Esophagus (tissue), 2 donors: ENCODE measurements at regions not wholly inside any gene's neighbourhood (a gene's known extent, or its start where the extent isn't known, plus 50 kb on each side); places are given as distances from the start of the nearest gene placed in this dataset.

Source experiments
- H3K27ac ChIP-seq, 2 donors: one replicate each; pipeline ENCODE4 v1.5.1; 2013; ENCODE audit warnings: low read depth in 2 of 2, mild to moderate bottlenecking in 2 of 2, inconsistent platforms in 1 of 2, low read length in 1 of 2, moderate library complexity in 1 of 2
- H3K27me3 ChIP-seq, 2 donors: one replicate each; pipeline ENCODE4 v1.6.1; 2013; ENCODE audit warnings: low read length in 2 of 2, control low read depth in 1 of 2, mild to moderate bottlenecking in 1 of 2; ENCODE audit not compliant: insufficient read depth in 2 of 2, control insufficient read depth in 1 of 2
- H3K36me3 ChIP-seq, 2 donors: one replicate each; pipeline ENCODE4 v1.6.1; 2013; ENCODE audit warnings: low read length in 1 of 2; ENCODE audit not compliant: control insufficient read depth in 2 of 2, insufficient read depth in 2 of 2
- H3K4me1 ChIP-seq, 2 donors: one replicate each; pipeline ENCODE4 v1.6.1; 2013; ENCODE audit warnings: low read length in 1 of 2; ENCODE audit not compliant: control insufficient read depth in 2 of 2, insufficient read depth in 2 of 2
- H3K4me3 ChIP-seq, 2 donors: one replicate each; pipeline ENCODE4 v1.5.1; 2013; ENCODE audit warnings: low read length in 2 of 2, mild to moderate bottlenecking in 2 of 2, low read depth in 1 of 2, moderate library complexity in 1 of 2
- H3K9me3 ChIP-seq, 2 donors: one replicate each; pipeline ENCODE4 v1.6.1; 2013; ENCODE audit warnings: mild to moderate bottlenecking in 2 of 2, low read depth in 1 of 2, low read length in 1 of 2, moderate library complexity in 1 of 2; ENCODE audit not compliant: control insufficient read depth in 2 of 2, insufficient read depth in 1 of 2
- WGBS, 2 donors: extraction: QIAGEN DNeasy Blood & Tissue Kit; methylation state at CpG; one replicate each; pipeline ENCODE4 v1.1.7; 2013; 5-methylcytosine and 5-hydroxymethylcytosine counted together
- donor health status: healthy with polysubstance abuse.
- donor health status: Bipolar disorder and iron deficiency.

DNA sequence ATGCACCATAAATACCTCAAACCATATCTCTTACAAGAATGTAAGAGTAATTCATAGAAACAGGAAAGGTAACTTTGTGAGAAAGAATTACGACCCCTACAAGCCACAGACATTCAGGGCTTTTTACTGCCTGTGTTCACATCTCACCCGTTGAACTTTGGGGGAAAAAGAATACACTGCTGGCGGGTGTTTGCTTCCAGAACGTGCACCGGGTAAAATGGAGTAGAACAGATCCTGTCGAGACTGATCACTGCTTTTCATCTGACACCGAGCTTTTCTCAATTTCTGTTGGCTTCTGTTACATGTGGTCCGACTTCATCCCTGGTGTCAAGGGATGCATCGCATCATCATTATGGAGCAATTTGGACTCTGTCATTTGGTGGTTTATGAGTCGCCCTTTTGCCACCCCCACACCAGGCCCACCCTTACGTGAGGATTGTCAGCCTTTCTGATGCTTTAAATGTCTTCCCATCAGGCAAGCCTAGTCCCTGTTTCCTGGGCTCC lies 219.2 kb upstream of the ZFP64 start:
- H3K27me3 ChIP-seq, result no peaks in the 10 kb centered on the region
- H3K27ac ChIP-seq, result no peak overlapping the region
- H3K36me3 ChIP-seq, result no peaks in the 10 kb centered on the region
- 66 to 67% methylated on average over 11 of the region's 11 CpGs for WGBS, 2 donors
- H3K4me3 ChIP-seq, result no peak overlapping the region
- no peaks in the 10 kb centered on the region for H3K9me3 ChIP-seq
- H3K4me1 ChIP-seq, result peaks cover 0 to 3% of the 10 kb centered on the region in 2 donors

- Histone ChIP-seq H3K4me3 (no peak overlapping the region), H3K27me3 (no peaks in the 10 kb centered on the region), H3K36me3 (no peaks in the 10 kb centered on the region), H3K4me1 (peaks cover 0 to 3% of the 10 kb centered on the region in 2 donors), H3K9me3 (no peaks in the 10 kb centered on the region), H3K27ac (peak overlapping the region in 1 of 2 donors; percentile 1)
- WGBS, 2 donors, result 33 to 40% methylated on average over 11 of the region's 11 CpGs
Observed at GRCh38 chr20:52410182-52410647, 218.6 kb upstream of the ZFP64 start.

DNA sequence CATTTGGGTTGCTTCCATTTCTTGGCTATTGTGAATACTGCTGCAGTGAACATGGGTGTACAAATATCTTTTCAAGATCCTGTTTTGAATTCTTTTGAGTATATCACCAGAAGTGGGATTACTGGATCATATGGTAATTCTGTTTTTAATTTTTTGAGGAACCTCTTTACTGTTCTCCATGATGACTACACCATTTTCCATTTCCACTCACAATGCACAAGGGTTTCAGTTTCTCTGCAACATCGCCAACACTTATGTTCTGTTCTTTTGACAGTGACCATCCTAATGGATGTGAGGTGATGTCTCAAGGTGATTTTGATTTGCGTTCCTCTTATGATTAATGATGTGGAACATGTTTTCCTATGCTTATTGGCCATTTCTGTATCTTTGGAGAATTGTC lies 214.4 kb upstream of the ZFP64 start:
- Histone ChIP-seq H3K9me3 (no peaks in the 10 kb centered on the region), H3K27ac (no peak overlapping the region), H3K36me3 (no peaks in the 10 kb centered on the region), H3K4me1 (peaks cover 0 to 1% of the 10 kb centered on the region in 2 donors), H3K27me3 (no peaks in the 10 kb centered on the region), H3K4me3 (no peak overlapping the region)
- WGBS, 2 donors, result 88 to 89% methylated on average over 2 of the region's 2 CpGs

GRCh38 chr20:52405417-52405816 lies 213.8 kb upstream of the ZFP64 start:
- no peaks in the 10 kb centered on the region for H3K4me1 ChIP-seq
- H3K36me3 ChIP-seq, result no peaks in the 10 kb centered on the region
- H3K27me3 ChIP-seq, result no peaks in the 10 kb centered on the region
- H3K4me3 ChIP-seq, result no peak overlapping the region
- H3K9me3 ChIP-seq, result no peaks in the 10 kb centered on the region
- H3K27ac ChIP-seq, result no peak overlapping the region
- WGBS, 2 donors, result 30 to 51% methylated on average over 1 of the region's 1 CpG

GRCh38 chr20:52404671-52405070 lies 213.1 kb upstream of the ZFP64 start:
- 66 to 72% methylated on average over 3 of the region's 3 CpGs for WGBS, 2 donors
- Histone ChIP-seq H3K27ac (no peak overlapping the region), H3K27me3 (no peaks in the 10 kb centered on the region), H3K36me3 (no peaks in the 10 kb centered on the region), H3K4me1 (no peaks in the 10 kb centered on the region), H3K9me3 (no peaks in the 10 kb centered on the region), H3K4me3 (no peak overlapping the region)

DNA sequence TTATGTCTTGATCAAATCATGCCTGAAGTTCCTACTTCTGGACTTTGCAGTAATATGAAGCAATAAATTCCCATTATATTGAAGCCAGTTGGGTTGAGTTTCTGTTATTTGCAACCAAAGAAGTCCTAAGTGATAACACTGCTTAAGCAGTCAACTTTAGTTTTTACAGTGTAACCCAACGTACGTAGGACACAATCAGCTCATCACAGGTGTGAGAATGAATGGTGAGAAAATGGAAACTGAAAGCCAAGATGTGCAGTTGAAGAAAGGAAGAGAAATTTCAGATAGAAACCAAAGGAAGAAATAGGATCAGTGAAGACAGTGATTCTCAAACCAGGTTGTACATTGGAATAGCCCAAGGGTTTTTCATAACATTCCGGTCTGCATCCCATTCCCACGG lies 211.4 kb upstream of the ZFP64 start:
- no peaks in the 10 kb centered on the region for H3K27me3 ChIP-seq
- H3K9me3 ChIP-seq, result no peaks in the 10 kb centered on the region
- H3K36me3 ChIP-seq, result no peaks in the 10 kb centered on the region
- no peak overlapping the region for H3K4me3 ChIP-seq
- no peaks in the 10 kb centered on the region for H3K4me1 ChIP-seq
- H3K27ac ChIP-seq, result no peak overlapping the region
- 83 to 87% methylated on average over 4 of the region's 4 CpGs for WGBS, 2 donors

- no peaks in the 10 kb centered on the region for H3K9me3 ChIP-seq
- 82 to 85% methylated on average over 5 of the region's 5 CpGs for WGBS, 2 donors
- H3K27me3 ChIP-seq, result no peaks in the 10 kb centered on the region
- H3K36me3 ChIP-seq, result no peaks in the 10 kb centered on the region
- no peak overlapping the region for H3K27ac ChIP-seq
- H3K4me3 ChIP-seq, result no peak overlapping the region
- H3K4me1 ChIP-seq, result no peaks in the 10 kb centered on the region
Observed at GRCh38 chr20:52402514-52402913, 210.9 kb upstream of the ZFP64 start.

- Histone ChIP-seq H3K27ac (no peak overlapping the region), H3K36me3 (no peaks in the 10 kb centered on the region), H3K4me3 (no peak overlapping the region), H3K9me3 (no peaks in the 10 kb centered on the region), H3K4me1 (no peaks in the 10 kb centered on the region), H3K27me3 (no peaks in the 10 kb centered on the region)
- 96 to 97% methylated on average over 1 of the region's 1 CpG for WGBS, 2 donors
Observed at GRCh38 chr20:52401431-52401830, 209.9 kb upstream of the ZFP64 start.

DNA sequence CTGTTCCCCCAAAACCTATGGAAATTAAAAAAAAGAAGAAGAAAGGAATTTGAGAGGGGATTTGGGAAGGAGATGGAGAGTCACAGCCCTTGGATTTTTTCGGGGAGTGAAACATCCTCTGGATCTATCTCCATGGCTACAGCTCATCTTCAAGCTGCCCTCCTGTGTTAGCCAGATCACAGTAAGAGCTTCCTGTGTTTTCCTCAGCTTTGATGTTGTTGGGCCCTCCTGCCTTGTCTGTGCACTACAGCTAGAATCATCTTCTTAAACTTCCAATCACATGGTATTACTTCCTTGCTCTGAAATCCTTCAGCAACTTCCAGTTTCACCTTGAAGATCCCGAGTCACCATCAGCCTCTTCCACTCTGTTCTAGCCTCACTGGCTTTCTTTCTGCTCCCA lies 207.8 kb upstream of the ZFP64 start:
- WGBS, 2 donors, result 69 to 73% methylated on average over 2 of the region's 2 CpGs
- H3K4me1 ChIP-seq, result no peaks in the 10 kb centered on the region
- no peaks in the 10 kb centered on the region for H3K36me3 ChIP-seq
- H3K4me3 ChIP-seq, result no peak overlapping the region
- no peak overlapping the region for H3K27ac ChIP-seq
- no peaks in the 10 kb centered on the region for H3K9me3 ChIP-seq
- H3K27me3 ChIP-seq, result no peaks in the 10 kb centered on the region

GRCh38 chr20:52389606-52390005 lies 198.0 kb upstream of the ZFP64 start:
- 90 to 95% methylated on average over 1 of the region's 1 CpG for WGBS, 2 donors
- Histone ChIP-seq H3K27me3 (no peaks in the 10 kb centered on the region), H3K4me3 (no peak overlapping the region), H3K4me1 (no peaks in the 10 kb centered on the region), H3K36me3 (no peaks in the 10 kb centered on the region), H3K9me3 (no peaks in the 10 kb centered on the region), H3K27ac (no peak overlapping the region)
